GM19372 (cell line): ENCODE measurements at regions not wholly inside any gene's neighbourhood (a gene's known extent, or its start where the extent isn't known, plus 50 kb on each side); places are given as distances from the start of the nearest gene placed in this dataset.
"Not testable (repeated sequence)": the region's sequence is repeated elsewhere in the genome, so short reads cannot be mapped to it uniquely, and the experiment has no call there.

Source experiments
- ATAC-seq: cut with Tn5 transposase; IDR thresholded peaks from one replicate; pipeline ENCODE4 v1.9.1; 2021; ENCODE audit warnings: mild to moderate bottlenecking, low read depth, moderate library complexity; ENCODE audit not compliant: unreplicated experiment

DNA sequence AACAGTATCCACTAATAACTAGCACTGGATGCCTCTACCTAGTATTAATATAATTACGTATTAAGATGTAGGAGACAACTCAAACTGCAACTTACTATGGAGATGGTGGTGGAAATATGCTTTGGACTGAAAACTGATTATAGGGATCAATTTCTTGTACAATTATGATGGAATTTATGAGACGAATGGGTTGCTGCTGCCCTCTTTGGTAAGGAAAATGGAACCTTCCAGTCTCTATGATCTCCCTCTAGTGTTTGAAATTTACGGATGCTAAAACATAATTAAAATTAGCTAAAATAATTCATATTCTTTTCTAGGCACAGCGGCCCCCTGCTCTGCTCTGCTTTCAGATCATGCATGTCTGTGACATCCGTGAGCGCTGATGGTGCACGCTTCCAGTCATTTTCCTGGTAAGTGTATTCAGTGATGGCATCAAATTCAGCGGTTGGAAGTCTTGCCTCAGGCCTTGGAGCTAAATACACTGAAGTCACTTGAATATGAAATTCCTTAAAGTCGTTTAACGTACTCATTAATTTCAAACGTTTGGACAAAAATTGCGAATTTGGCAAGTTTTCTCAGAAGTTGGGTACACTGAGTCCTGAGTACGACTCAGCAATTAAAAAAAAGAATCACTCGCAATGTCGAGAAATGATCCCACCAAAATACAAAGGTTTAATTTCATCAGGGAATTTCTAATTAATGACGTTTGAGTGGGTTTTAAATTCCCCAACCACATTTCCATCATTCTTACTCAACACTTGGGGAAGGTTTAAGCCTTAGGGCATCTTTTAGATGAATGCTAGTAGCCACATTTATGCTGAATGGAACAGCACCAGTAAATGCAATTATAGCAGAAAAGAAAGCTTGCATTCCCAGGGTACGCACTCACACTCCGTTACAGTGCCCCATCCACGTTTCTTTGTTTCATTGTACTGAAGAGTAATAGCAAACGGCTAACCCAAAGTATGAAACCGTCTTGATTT is 132.6 kb downstream of the NR2F2 start:
- ATAC-seq: no peak

DNA sequence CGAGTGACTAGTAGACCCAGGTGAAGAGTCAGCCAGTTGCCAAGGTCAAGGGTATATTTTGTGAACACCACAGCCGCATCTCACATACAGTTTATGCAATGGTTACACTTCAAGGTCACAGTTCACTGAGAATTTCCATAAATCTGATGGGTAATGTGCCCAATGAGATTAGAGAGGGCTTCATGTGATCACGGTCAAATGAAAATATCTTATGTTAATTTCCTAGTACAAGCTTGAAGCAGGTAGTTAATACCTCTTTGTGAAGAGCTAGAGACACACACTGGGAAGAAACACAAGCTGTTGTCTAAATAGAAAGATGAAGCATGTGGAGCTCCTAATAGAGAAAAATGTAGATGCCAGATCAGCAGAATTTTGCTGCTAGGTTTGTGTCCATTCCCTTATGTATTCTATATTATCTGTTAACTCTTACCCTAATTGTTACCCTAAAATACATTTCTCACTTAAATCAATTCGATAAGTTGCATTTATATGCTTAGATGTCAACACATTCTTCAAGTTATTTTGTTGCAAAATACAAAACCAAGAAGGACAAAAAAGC is 136.0 kb downstream of the NR2F2 start:
- no peak for ATAC-seq

DNA sequence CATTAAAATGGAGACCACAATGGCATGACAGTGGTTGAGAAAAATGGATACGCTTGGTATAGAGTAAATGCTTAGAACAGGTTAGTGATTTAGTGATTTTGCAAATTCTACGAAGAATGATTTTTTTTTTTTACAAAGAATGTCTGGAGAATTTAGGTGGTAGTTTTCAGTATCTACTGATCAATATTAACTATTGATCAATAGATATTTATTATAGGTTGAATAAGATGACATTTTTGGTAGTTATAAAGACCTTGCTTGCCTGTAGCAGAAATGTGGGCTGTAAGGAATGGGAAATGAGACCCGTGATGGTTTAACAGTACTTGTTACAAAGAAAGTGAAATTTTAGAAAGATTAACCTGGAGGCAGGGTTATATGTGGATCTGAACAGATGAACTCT is 137.5 kb downstream of the NR2F2 start:
- ATAC-seq: no peak

DNA sequence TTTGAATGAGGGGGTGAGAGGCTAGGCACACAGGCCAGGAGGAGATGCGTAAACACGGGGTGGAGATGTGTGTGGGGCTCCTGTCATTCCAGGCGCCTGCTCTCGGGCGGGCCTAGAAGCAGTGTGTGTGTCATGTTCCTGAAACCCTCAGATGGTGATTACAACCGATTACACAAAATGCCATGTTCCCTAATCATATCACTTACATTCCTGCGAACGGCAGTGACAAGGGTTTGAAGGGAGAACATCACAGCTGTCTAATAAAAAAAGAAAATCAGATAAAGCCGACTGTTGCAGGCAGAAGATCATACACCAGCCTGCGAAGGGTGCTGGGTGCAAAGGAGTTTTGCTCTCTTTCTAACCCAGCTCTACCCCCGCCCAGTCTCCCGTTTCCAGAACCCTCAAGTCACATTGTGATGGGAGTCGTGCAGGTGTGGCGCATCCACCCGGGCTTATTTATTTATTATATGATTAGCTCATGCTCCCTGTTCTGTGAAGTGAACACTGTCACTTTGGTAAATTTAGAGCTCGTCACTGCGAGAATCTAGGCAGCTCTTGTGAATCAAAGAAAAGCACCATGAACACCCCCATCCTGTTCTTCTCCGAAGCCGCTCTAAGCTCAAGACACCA is 140.3 kb downstream of the NR2F2 start:
- no peak for ATAC-seq

DNA sequence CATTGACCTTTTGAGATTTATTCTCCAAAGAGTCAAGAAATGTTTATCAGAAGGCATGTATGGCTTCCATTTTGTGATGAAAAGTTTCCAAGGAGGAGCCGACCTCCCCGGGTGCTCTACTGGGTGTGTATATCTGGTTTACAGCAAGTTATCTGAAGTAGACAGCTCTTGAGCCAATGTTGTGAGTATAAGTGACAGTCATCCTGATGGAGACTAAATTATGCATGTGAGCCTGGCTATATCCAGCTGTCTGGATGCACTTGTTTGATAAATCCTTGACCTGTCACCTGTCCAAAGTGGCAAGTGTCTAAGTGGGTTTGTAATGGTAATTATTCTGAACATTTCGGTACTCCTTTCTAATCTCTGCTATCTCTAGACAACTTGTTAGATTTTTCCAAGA is 142.2 kb downstream of the NR2F2 start:
- no peak for ATAC-seq

DNA sequence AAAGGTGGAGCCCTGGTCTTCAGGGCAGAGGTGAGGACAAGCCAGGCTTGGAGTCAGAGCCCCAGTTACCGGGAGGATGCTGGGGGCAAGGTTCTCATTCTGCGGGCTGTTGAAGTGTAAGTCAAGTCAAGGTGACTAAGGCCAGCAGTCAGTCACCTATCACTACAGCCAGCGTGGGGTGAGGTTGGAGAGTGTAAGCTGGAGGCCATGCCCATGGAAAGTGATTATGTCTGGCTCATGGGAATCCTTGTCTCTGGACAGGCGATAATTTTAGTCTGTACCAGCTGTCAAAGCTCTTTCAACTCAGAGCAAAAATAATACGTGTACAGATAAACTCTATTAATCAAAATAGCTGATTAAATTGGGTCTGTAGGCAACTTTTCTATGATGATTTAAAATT is 143.1 kb downstream of the NR2F2 start:
- no peak for ATAC-seq

DNA sequence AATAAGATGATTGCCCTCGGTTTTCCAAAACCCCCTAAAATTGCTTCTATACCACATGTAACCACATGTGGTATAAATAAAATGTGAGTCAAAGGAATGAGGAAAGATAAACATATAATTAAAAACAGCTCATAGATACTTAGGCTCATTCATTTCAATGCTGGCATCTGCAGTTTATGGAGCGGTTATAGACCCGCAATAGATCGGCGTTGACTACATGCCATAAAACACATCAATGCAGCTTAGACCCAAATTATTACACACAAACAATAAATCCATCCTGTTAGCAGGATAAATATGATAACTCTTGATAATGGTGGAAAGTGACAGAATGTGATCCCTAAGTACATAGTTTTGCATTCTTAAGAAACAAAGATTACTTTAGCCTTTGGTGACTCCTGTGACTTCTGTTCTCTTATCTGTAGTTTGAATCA is 143.7 kb downstream of the NR2F2 start:
- no peak for ATAC-seq

DNA sequence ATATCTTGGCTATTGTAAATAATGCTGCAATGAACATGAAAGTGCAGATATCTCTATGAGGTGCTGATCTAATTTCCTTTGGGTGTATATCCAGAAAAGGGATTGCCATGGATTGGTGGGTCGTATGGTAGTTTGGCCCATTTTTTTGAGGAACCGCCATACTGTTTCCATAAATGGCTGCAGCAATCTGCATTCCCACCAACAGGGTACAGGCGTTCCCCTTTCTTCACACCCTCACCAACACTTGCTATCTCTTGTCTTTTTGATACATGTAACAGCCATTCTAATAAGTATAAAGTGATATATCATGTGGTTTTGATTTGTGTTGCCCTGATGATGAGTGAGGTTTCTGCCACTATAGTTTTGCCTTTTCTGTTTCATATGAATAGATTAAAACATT is 146.7 kb downstream of the NR2F2 start:
- no peak for ATAC-seq

DNA sequence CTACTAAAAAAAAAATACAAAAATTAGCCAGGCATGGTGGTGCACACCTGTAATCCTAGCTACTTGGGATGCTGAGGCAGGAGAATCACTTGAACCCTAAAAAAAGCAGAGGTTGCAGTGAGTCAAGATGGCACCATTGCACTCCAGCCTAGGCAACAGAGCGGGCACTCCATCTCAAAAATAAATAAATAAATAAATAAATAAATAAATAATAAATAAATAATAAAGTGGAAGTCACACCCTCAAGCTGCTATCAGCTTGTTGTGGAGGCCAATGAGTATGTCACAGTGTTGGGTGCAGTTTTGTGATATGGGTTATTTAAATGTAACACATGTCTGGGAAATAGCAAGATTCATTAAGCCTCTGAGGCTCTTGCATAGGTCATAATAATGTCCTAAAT is 153.9 kb downstream of the NR2F2 start:
- ATAC-seq: not testable (repeated sequence)

DNA sequence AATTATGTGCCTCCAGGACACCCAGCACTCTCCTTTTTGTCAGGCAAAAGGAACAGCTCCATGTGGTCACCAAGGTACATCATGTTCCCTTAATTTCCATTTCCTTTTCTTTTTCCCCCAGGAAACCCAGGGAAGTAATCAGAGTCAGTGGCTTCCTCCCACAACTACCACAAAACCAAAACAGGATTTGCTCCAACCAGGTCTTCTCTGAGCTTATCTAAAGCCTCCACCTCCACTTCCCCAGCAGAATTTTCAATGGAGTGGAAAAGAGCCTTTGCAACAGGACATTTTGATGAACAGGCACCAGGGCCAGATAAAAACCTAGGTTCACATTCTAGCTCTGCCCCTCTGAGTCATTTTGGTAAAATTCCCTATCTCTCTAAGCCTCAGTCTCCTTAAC is 154.3 kb downstream of the NR2F2 start:
- ATAC-seq: no peak

DNA sequence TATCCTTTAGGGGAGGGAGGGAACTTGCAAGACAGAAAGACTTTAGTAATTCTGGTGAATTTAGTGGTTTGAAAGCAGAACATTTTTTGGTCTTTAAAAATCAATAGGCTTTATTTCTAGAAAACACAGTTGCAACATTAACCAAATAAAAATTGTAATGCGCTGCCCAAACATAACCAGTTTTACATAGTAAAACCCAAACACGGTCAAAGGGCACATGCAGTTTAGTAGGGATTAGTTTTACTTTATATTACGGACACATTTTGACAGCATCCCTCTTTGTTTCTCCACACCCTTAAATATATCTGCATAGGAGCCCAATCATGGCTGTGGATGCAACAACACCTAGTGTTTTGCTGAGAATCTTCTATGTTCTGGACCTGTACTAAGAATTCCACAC is 156.7 kb downstream of the NR2F2 start:
- ATAC-seq: no peak

DNA sequence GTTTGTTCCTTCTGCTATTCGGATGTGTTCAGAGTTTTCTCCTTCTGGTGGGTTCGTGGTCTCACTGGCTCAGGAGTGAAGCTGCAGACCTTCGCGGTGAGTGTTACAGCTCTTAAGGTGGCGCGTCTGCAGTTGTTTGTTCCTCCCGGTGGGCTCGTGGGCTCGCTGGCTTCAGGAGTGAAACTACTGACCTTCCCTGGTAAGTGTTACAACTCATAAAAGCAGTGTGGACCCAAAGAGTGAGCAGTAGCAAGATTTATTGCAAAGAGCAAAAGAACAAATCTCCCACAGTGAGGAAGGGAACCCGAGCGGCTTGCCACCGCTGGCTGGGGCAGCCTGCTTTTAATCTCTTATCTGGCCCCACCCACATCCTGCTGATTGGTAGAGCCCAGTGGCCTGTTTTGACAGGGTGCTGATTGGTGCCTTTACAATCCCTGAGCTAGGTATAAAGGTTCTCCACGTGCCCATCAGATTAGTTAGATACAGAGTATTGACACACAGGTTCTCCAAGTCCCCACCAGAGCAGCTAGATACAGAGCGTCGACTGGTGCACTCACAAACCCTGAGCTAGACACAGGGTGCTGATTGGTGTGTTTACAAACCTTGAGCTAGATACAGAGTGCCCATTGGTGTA is 160.7 kb downstream of the NR2F2 start:
- not testable (repeated sequence) for ATAC-seq

DNA sequence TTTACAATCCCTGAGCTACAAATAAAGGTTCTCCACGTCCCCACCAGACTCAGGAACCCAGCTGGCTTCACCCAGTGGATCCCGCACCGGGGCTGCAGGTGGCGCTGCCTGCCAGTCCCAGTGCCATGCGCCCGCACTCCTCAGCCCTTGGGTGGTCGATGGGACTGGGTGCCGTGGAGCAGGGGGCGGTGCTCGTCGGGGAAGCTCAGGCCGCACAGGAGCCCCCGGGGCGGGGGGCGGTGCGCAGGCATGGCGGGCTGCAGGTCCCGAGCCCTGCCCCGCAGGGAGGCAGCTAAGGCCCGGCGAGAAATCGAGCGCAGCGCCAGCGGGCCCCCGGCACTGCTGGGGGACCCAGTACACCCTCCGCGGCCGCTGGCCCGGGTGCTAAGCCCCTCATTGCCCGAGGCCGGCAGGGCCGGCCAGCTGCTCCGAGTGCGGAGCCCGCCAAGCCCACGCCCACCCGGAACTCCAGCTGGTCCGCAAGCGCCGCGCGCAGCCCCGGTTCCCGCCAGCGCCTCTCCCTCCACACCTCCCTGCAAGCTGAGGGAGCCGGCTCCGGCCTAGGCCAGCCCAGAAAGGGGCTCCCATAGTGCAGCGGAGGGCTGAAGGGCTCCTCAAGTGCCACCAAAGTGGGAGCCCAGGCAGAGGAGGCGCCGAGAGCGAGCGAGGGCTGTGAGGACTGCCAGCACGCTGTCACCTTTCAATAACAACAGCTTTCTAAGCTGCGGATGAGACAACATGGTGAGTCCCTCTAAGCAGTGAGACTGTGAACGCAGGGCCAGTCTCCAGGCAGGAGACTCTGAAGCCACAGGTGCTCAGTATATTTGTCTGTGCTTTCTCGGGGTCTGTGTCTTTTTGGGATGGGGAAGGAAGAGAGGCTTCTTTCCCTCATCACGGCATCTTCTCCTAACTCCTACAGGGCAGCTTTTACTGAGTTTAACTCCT is 161.5 kb downstream of the NR2F2 start:
- ATAC-seq: not testable (repeated sequence)

DNA sequence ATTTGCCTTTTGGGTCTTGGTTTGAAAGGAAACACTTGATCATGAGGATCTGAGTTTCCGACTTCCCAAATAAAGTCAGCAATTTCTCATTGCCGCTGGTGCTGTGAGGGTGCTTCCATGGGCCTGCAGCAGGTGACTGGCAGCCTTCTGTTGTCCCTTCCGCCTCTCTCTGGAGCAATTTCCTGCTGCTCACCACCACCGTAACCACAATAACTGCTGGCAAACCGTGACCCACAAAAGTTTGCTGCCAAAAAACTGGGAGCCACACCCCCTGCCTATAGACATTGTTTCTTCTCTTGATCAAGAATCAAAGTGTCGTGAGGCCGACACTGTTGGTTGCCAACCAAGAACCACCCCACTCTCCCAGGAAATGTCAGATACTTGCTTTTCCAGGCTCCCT is 164.0 kb downstream of the NR2F2 start:
- no peak for ATAC-seq

DNA sequence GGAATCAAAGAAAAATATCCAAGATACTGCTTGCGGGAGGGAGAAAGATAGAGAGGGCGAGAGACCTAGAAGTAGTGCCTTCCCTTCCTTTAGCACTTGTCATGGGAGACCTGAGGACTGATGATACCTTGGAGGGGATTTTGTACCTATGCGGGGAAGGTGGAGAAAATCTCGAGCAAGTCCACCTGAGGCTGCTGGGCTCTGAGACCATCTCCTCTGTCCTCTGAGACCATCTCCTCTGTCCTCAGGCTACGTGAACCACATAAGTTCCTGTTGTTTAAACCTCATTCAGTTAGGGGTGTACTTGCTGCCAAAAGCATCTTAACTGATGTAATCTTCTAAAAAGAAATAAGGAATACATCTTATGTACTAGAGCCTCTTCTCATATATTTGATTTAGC is 164.9 kb downstream of the NR2F2 start:
- no peak for ATAC-seq

DNA sequence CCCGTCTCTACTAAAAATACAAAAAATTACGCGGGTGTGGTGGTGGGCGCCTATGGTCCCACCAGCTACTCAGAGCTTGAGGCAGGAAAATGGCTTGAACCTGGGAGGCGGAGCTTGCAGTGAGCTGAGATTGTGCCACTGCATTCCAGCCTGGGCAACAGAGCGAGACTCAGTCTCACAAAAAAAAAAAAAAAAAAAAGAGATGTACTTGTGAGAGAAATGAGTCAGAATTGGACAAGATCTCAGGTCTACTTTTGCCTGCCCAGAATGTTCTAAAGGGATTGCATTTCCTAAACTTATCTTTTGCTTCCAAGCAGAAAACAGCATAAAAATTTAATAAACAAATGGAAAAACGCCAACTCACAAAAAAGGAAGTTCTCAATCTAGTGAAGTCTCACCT is 167.5 kb downstream of the NR2F2 start:
- no peak for ATAC-seq

DNA sequence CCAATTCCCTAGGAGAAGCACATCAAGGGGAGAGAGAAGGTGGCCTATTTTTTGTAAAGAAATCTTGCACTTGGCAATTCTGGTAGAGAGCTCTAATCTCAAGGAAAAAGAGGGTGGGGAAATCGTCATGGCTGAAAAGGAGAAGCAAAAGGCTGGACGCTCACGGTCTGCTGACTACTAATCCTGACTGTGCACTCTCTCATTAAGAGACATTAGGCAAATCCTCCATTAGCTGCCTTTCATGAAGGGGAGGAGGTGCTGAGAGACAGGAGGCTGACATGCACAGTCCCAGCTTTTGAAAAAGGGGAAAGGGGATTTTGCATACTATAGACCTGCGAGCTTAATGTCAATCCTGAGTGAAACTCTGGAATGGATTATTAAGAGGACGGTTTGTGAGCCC is 170.0 kb downstream of the NR2F2 start:
- ATAC-seq: no peak

DNA sequence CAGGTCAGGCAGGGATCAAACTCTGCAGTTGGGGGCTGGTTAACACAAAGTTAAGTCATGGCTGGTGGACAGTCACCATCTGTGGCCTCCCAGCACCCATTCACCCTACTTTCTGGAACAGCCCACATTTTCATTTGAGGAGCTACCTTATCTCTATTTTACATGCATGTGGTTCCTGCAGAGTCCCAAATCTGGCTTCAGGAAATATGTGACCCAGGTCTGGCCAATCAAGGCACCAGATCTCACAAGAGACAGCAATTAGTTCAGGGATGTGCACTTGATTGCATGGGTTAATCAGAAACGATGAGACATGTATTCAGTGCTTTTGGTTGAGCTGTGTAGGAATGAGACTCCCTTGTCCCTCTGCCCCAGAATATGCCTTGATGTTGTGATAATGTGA is 170.9 kb downstream of the NR2F2 start:
- ATAC-seq: no peak

DNA sequence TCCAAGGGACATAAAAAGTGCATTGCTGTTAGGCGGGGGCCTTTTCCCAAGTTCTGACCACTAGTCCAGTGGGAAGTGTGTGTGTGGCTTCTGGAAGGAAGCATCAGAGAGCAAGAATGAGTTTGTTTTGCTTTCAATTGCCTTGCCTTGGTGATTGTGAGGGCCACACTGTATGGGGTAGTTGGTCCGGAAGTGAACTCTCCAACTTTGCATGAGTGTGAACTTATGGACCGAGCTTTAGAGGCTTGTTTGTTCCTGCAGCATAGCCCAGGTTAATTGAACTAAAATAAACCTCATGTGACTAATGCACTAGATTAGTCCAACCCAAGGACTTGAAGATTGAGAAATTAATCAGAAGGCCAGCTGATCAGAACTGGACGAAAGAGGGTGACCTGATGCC is 171.7 kb downstream of the NR2F2 start:
- no peak for ATAC-seq

DNA sequence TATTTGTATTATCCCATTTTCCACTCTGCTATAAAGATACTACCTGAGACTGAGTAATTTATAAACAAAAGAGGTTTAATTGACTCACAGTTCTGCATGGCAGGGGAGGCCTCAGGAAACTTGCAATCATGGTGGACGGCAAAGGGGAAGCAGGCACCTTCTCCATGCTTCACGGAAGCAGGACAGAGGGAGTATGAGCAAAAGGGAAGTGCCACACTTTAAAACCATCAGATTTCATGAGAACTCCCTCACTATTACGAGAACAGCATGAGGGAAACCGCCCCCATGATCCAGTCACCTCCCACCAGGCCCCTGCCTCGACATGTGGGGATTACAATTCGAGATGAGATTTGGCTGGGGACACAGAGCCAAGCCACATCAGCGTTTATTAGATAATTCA is 172.8 kb downstream of the NR2F2 start:
- no peak for ATAC-seq
